OCI-LY7 (cell line): ENCODE measurements at regions not wholly inside any gene's neighbourhood (a gene's known extent, or its start where the extent isn't known, plus 50 kb on each side); places are given as distances from the start of the nearest gene placed in this dataset.

Source experiments
- BruUV-seq: library from RNA; stranded (reverse); fragments of 400-500 nt; replicated peaks from 2 replicates; lab custom pipeline; 2021; lab: Mats Ljungman, UMichigan
- CTCF ChIA-PET: fragments of 300-600 bp; sonication (Branson Sonifier 250); formaldehyde crosslinking; loops from one replicate; lab custom pipeline; 2022; ENCODE audit warnings: antibody characterized with exemption; ENCODE audit not compliant: unreplicated experiment; lab: Charles Lee
- POLR2A ChIA-PET: fragments of 300-600 bp; sonication (Branson Sonifier 250); formaldehyde crosslinking; loops from one replicate; lab custom pipeline; 2022; ENCODE audit warnings: antibody characterized with exemption; lab: Charles Lee
- DNase-seq: peaks from one replicate; pipeline ENCODE4 v3.0.0-alpha.2; 2015; ENCODE audit warnings: low spot score
- H2AFZ ChIP-seq: fragments of 200-600 bp; sonication (generic), shearing (Covaris generic); 2 replicates; pipeline ENCODE4 v1.6.1; 2014; ENCODE audit warnings: mild to moderate bottlenecking, antibody characterized with exemption, low read length, moderate library complexity
- H3K27ac ChIP-seq: fragments of 200-600 bp; sonication (generic); 2 replicates; pipeline ENCODE4 v1.5.1; 2014; ENCODE audit warnings: mixed run types, low read depth, mild to moderate bottlenecking, moderate library complexity, low read length, inconsistent platforms; ENCODE audit not compliant: poor library complexity, severe bottlenecking
- H3K36me3 ChIP-seq: fragments of 200-600 bp; sonication (generic); 2 replicates; pipeline ENCODE4 v1.6.1; 2014; ENCODE audit warnings: mild to moderate bottlenecking, antibody characterized with exemption, low read length, moderate library complexity, mixed read lengths; ENCODE audit not compliant: insufficient read depth
- H3K4me1 ChIP-seq: fragments of 200-600 bp; sonication (generic); 2 replicates; pipeline ENCODE4 v1.5.1; 2014; ENCODE audit warnings: mild to moderate bottlenecking, low read length; ENCODE audit not compliant: insufficient read depth, poor library complexity, severe bottlenecking
- H3K4me2 ChIP-seq: fragments of 200-600 bp; sonication (generic); 2 replicates; pipeline ENCODE4 v1.6.1; 2014; ENCODE audit warnings: mild to moderate bottlenecking, low read length
- H3K4me3 ChIP-seq: fragments of 200-600 bp; sonication (generic); 2 replicates; pipeline ENCODE4 v1.5.1; 2014; ENCODE audit warnings: mild to moderate bottlenecking, low read depth, low read length; ENCODE audit not compliant: poor library complexity, severe bottlenecking
- H3K79me2 ChIP-seq: fragments of 200-600 bp; sonication (generic); 2 replicates; pipeline ENCODE4 v1.6.1; 2016; ENCODE audit warnings: low read depth, mild to moderate bottlenecking, low read length, moderate library complexity, mixed read lengths; ENCODE audit not compliant: insufficient read depth
- H3K9me2 ChIP-seq: fragments of 200-600 bp; sonication (generic); 2 replicates; pipeline ENCODE4 v1.6.1; 2016; ENCODE audit warnings: mild to moderate bottlenecking, low read length, mixed read lengths; ENCODE audit not compliant: insufficient read depth
- H3K9me3 ChIP-seq: fragments of 200-600 bp; sonication (generic); 2 replicates; pipeline ENCODE4 v1.6.1; 2014; ENCODE audit warnings: mild to moderate bottlenecking, mixed run types, low read length, mixed read lengths
- H4K20me1 ChIP-seq: fragments of 200-600 bp; sonication (generic); 2 replicates; pipeline ENCODE4 v1.6.1; 2014; ENCODE audit warnings: mild to moderate bottlenecking, antibody characterized with exemption, low read length, moderate library complexity, mixed read lengths; ENCODE audit not compliant: insufficient read depth
- CTCF ChIP-seq: fragments of 200-600 bp; sonication (generic); conservative IDR thresholded peaks from 2 replicates; pipeline ENCODE4 v1.5.1; 2014; ENCODE audit warnings: mild to moderate bottlenecking, antibody characterized with exemption, low read length, moderate library complexity, mixed read lengths
- EZH2phosphoT487 ChIP-seq: fragments of 200-600 bp; sonication (generic); IDR thresholded peaks from 2 replicates; pipeline ENCODE4 v1.6.1; 2018; ENCODE audit warnings: low read depth, borderline replicate concordance, mild to moderate bottlenecking, mixed run types, antibody characterized with exemption, low read length, moderate library complexity, mixed read lengths
- intact Hi-C: fragments of 100-400 bp; cut with micrococcal nuclease; formaldehyde crosslinking; loops from one replicate; pipeline ENCODE4 v1.10.0; 2022; ENCODE audit not compliant: unreplicated experiment

- Histone ChIP-seq H3K4me1 (no peaks in the 10 kb centered on the region), H3K9me2 (no peaks in the 10 kb centered on the region), H3K9me3 (no peaks in the 10 kb centered on the region), H4K20me1 (no peaks in the 10 kb centered on the region), H3K4me2 (no peak overlapping the region), H2AFZ (no peak overlapping the region), H3K79me2 (no peaks in the 10 kb centered on the region), H3K4me3 (no peak overlapping the region), H3K27ac (no peak overlapping the region), H3K36me3 (no peaks in the 10 kb centered on the region)
- DNase-seq: no peak
- BruUV-seq: no TSS peak
- CTCF ChIA-PET: no interaction called here
- POLR2A ChIA-PET: no interaction called here
- intact Hi-C loops: no loop called here
- no peak for TF ChIP-seq CTCF
- no peak for TF ChIP-seq EZH2phosphoT487
These were observed 513.6 kb downstream of the METTL15 start for GRCh38 chr11:28621753-28622152.

GRCh38 chr11:28619846-28620540 lies 511.8 kb downstream of the METTL15 start:
- H3K4me2 ChIP-seq: no peak overlapping the region
- TF ChIP-seq CTCF (no peak), EZH2phosphoT487 (no peak)

GRCh38 chr11:28618416-28618815 lies 510.2 kb downstream of the METTL15 start:
- Histone ChIP-seq H3K27ac (no peak overlapping the region), H2AFZ (no peak overlapping the region), H3K9me3 (no peaks in the 10 kb centered on the region), H3K79me2 (no peaks in the 10 kb centered on the region), H3K9me2 (no peaks in the 10 kb centered on the region), H3K4me3 (no peak overlapping the region), H3K36me3 (no peaks in the 10 kb centered on the region), H3K4me2 (no peak overlapping the region), H4K20me1 (no peaks in the 10 kb centered on the region), H3K4me1 (no peaks in the 10 kb centered on the region)
- POLR2A ChIA-PET: no interaction called here
- CTCF ChIA-PET: no interaction called here
- TF ChIP-seq EZH2phosphoT487: no peak
- no peak for TF ChIP-seq CTCF
- no peak for DNase-seq
- BruUV-seq: no TSS peak
- intact Hi-C loops: no loop called here

More at GRCh38 chr11:28619846-28620540, 511.8 kb downstream of the METTL15 start:
- Histone ChIP-seq H3K27ac (no peak overlapping the region), H3K9me2 (no peaks in the 10 kb centered on the region), H3K4me3 (no peak overlapping the region), H2AFZ (no peak overlapping the region), H4K20me1 (no peaks in the 10 kb centered on the region), H3K79me2 (no peaks in the 10 kb centered on the region), H3K36me3 (no peaks in the 10 kb centered on the region), H3K4me1 (no peaks in the 10 kb centered on the region), H3K9me3 (no peaks in the 10 kb centered on the region)
- ChIA-PET POLR2A (interaction anchor here (0.6 kb wide), 1 partner anchor 115 kb away, joined by 3 read pairs; no protein-coding TSS in a partner anchor), CTCF (no interaction called here)
- DNase-seq: no peak
- intact Hi-C loops: no loop called here
- BruUV-seq: no TSS peak
